GM21526 (cell line): ENCODE measurements at regions not wholly inside any gene's neighbourhood (a gene's known extent, or its start where the extent isn't known, plus 50 kb on each side); places are given as distances from the start of the nearest gene placed in this dataset.
"Not testable (repeated sequence)": the region's sequence is repeated elsewhere in the genome, so short reads cannot be mapped to it uniquely, and the experiment has no call there.

Experiments used
- ATAC-seq: cut with Tn5 transposase; IDR thresholded peaks from one replicate; pipeline ENCODE4 v1.9.1; 2021; ENCODE audit warnings: moderate library complexity; ENCODE audit not compliant: unreplicated experiment, low FRiP score

DNA sequence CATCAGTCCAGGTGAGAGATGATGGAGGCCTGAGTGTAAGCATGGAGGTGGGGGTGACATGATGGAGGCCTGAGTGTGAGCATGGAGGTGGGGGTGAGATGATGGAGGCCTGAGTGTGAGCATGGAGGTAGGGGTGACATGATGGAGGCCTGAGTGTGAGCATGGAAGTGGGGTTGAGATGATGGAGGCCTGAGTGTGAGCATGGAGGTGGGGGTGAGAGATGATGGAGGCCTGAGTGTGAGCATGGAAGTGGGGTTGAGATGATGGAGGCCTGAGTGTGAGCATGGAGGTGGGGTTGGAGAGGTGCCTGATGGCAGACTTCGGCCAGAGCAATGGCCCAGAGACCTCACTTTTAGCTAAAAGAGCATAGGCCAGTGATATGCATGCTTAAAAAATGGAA lies 269.9 kb upstream of the PLPP4 start:
- not testable (repeated sequence) for ATAC-seq

DNA sequence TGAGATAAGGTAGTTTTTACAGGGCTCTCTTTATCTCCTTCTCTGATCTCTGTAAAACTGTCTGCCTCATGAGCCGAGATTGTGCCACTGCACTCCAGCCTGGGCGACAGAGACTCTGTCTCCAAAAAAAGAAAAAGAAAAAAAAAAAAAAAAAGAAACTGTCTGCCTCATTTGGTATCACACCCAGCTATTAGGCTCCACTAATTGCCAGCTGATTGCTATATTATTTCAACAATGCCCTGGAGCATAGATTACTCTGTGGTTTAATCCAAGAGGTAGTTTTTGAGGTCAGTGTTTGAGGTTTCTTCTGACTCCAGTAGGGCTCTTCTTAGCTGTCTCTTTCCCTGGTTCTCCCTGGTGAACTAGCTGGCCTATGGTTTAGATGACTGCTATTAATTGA lies 268.1 kb upstream of the PLPP4 start:
- ATAC-seq: no peak

DNA sequence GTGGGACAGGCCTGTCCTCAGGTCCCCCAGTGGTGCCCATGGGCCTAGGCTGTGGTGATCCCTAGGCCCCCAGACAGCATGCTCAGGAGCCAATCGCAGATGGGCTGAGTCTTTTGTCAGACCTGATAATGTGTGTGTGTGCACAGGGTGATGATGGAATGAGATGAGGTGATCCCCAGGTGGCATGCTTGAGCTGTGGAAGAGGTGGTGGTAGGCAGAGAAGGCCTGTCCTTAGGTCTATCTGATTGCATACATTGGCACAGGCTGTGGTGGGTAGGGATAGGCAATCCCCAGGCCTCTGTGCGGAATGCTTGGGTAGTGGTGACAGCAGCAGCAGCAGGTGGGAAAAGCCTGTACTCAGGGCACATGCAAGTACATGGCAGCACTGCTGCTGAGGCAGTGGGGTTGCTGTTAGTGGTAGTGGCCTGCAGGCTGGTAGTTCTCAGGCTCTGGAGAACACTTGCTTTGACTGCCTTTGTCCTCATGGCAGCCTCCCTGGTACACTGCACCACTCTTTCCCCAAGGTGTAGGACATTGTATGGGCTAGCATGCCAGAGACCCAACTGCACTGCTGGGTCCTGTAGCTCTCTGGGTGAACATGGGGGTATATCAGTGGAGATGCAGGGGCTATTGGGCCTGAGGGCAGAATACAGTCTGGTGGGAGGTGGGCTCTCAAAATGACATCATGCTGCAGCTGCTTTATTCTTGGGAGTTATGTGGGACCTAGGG lies 260.9 kb upstream of the PLPP4 start:
- ATAC-seq: no peak

- ATAC-seq: no peak
Observed at GRCh38 chr10:120204877-120205276, 252.2 kb upstream of the PLPP4 start.

DNA sequence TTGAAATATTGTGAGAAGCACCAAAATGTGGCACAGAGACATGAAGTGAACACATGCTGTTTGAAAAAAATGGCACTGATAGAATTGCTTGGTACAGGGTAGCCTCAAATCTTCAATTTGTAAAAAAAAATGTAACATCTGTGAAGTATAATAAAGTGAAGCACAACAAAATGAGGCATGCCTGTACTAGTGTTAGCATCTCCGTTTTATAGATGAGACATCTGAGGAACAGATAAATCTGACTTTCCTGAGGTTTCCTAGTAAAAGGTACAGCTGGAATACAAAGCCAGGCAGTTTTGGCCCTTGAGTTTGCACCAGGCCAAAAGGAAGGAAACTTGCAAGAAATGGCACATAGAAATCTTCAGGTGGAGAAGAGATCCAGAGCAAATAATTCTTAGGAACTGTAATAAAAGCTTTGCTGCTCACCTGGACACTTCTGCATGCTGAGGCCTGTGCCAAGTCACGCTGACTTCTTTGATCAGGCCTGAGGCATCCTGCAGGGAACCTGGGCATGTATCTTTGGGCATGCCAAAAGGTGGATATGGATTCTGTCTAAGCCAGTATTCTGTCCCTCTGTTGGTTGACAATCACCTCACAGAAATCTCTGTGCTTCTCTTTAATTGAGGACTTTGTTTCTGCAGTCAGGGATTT lies 251.5 kb upstream of the PLPP4 start:
- ATAC-seq: no peak

DNA sequence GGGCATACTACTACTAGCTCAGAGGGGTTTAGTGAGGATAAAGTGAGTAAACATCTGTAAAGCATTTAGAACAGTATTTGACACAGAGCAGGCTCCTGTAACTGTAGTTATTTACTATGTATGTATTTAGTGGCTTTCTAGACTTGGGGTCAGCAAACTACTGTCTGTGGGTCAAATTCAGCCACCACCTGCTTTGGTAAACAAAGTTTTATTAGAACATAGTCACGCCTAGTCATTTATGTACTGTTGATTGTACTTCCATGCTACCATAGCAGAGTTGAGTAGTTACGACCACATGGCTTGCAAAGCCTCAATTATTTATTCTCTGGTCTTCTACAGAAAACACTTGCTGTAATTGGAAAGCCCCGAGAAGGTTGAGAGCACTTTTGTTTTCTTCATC lies 248.5 kb upstream of the PLPP4 start:
- ATAC-seq: no peak

- ATAC-seq: no peak
Observed at GRCh38 chr10:120209124-120209762, 247.8 kb upstream of the PLPP4 start.

DNA sequence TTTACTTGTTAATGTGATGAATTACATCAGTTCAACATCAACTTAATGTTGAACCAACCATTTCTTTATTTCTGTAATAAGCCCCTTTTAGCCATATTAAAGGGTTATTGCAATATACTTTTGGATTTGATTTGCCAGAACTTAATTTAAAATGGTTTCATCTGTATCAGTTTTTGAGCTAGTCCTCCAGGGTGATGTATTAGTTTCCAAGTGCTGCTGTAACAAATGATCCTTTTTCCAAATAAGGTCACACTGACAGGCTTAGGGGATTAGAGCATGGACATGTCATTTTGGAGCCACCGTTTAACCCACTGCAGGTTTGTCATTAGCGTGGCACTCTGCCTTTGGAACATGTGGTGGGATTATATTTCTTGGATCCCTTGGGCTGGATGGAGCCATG lies 244.8 kb upstream of the PLPP4 start:
- no peak for ATAC-seq

- ATAC-seq: not testable (repeated sequence)
Observed at GRCh38 chr10:120213283-120213682, 243.7 kb upstream of the PLPP4 start.

- no peak for ATAC-seq
Observed at GRCh38 chr10:120217736-120218135, 239.3 kb upstream of the PLPP4 start.

DNA sequence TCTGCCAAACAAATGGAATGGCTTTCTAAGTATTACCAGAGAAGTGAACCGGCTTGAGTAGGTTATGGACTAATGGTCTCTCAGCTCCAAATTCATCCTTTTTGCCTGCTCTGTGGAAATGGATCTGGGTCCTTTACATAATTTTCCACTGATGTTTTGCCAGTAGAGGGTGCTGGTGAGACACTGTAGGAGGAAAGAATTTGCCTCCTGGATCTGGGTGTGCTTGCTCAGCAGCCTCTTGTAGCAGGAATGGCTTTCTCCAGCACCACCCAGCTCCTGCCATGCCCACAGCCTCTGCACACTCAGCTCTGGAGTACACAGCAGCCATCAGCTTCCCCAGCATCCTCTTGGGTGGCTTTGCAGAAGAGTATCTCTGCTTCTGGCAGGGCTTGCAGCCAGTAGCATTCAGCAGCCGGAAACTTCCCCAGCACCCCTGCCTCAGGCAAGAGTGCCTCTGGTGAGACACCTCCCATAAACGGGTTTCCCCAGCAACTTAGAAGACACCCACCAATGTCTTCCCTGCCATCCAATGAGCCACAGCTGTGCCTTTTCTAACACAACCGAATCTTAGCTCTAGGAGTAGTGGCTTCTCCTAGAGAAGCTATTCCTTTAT lies 235.0 kb upstream of the PLPP4 start:
- no peak for ATAC-seq

DNA sequence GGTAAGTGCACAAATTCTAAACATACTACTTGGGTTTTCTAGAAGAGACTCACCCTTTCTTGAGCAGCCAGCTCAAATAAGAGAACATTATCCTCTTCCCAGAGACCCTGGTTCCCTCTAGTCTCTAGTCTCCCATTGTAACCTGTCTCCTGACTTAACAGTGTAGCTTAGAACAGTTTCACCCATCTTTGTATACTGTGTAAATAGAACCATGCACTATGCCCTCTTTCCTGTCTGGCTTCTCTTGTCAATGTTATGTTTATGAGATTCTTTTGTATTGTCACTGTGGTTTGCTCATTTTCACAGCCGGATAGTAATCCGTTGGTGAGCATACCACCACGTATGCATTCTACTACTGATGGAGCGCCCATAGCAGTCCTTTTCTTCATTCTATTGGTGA lies 227.4 kb upstream of the PLPP4 start:
- no peak for ATAC-seq

DNA sequence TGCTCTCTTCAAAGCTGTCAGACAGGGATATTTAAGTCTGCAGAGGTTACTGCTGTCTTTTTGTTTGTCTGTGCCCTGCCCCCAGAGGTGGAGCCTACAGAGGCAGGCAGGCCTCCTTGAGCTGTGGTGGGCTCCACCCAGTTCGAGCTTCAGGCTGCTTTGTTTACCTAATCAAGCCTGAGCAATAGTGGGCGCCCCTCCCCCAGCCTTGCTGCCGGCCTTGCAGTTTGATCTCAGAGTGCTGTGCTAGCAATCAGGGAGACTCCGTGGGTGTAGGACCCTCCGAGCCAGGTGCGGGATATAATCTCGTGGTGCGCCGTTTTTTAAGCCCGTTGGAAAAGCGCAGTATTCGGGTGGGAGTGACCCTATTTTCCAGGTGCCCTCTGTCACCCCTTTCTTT lies 217.3 kb upstream of the PLPP4 start:
- ATAC-seq: not testable (repeated sequence)

GRCh38 chr10:120251821-120252442 lies 205.1 kb upstream of the PLPP4 start:
- ATAC-seq: no peak

- no peak for ATAC-seq
Observed at GRCh38 chr10:120253131-120253530, 203.9 kb upstream of the PLPP4 start.

- no peak for ATAC-seq
Observed at GRCh38 chr10:120260456-120260855, 196.6 kb upstream of the PLPP4 start.

- ATAC-seq: no peak
Observed at GRCh38 chr10:120262857-120263547, 194.0 kb upstream of the PLPP4 start.

- ATAC-seq: no peak
Observed at GRCh38 chr10:120266022-120266421, 191.0 kb upstream of the PLPP4 start.

DNA sequence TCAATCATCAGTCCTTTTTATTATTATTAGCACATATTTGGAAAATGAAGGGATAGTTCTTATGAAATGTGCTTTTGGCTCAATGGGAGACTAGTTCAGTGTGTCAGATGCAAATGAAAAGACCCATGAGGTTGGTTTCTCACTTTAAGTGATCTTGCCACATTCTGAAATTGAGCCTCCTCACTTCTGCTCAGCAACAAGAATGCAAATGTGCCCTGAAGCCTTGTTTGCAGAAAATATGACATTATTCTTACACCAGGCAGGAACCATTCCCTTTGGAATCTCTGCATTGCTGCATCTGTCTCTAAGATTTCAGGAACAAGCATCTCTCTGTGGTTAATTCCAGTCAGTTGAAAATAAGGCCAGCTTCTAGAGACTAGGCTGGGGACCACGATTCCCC lies 186.1 kb upstream of the PLPP4 start:
- ATAC-seq: no peak

- ATAC-seq: no peak
Observed at GRCh38 chr10:120271696-120272095, 185.3 kb upstream of the PLPP4 start.
